ENCODE measurements at regions not wholly inside any gene's neighbourhood (a gene's known extent, or its start where the extent isn't known, plus 50 kb on each side); places are given as distances from the start of the nearest gene placed in this dataset.

DNA sequence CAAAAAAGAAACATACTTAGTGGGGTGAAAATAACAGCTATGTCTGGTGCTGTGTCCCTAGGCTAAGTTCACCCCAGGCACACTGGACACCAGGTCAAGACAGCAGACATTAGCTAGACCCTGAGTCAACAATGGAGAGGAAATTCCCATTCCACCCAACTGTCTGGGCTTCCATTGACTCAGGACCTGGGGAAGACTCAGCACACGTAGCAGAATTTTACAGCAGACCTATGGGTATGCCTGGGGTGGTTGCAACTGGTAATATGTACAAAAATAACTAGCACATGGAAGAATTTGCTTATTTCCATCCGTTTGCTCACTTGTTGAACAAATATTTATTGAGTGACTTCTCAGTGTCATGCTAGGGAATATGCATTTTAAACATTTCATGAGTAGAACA is 117.0 kb downstream of the GAS1 start:
- no peak for DNase-seq (ENCODE audit: low read depth)

GRCh38 chr9:86829496-86830046 is 117.7 kb downstream of the GAS1 start:
- no peak for DNase-seq (ENCODE audit: low read depth)

GRCh38 chr9:86828631-86829030 is 118.7 kb downstream of the GAS1 start:
- no peak for DNase-seq (ENCODE audit: low read depth)

- DNase-seq (ENCODE audit: low read depth) = no peak
Observed at GRCh38 chr9:86827893-86828292, 119.4 kb downstream of the GAS1 start.

GRCh38 chr9:86825299-86825698 is 122.0 kb downstream of the GAS1 start:
- no peak for DNase-seq (ENCODE audit: low read depth)

- DNase-seq (ENCODE audit: low read depth) = peak; percentile 2
Observed at GRCh38 chr9:86822006-86822801, 125.1 kb downstream of the GAS1 start.

- DNase-seq (ENCODE audit: low read depth) = peak; percentile 41
Observed at GRCh38 chr9:86821006-86821845, 126.1 kb downstream of the GAS1 start.

DNA sequence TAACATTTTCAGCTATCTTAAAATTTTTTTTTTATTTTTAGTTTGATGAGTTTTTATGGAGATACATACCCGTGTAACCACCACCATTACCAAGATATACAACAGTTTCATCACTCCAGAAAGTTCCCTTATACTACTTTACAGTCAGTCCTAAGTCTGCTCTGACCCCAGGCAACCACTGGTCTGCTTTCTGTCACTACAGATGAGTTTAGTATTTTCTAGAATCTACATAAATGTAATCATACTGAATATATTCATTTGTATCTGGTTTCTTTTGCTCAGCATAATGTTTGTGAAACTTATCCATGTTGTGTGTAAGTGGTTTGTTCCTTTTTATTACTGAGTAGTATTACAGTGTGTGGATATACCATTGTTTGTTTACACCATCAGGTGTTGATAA is 127.8 kb downstream of the GAS1 start:
- DNase-seq (ENCODE audit: low read depth) = no peak

DNA sequence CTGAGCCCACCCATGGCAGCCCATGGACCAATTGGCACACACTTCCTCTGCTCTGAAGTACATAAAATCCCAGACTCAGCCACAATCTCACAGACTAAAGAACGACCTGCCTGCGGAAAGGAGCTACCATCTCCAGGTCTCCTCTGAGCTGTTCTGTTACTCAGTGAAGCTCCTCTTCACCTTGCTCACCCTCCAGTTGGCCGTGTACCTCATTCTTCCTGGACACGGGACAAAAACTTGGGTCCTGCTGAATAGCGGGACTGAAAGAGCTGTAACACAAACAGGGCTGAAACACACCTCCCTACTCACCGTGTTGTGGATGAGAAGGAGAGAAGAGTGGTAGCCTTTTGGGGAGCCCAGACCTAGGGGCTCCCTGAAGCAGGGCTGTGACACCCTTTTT is 128.7 kb downstream of the GAS1 start:
- no peak for DNase-seq (ENCODE audit: low read depth)

DNA sequence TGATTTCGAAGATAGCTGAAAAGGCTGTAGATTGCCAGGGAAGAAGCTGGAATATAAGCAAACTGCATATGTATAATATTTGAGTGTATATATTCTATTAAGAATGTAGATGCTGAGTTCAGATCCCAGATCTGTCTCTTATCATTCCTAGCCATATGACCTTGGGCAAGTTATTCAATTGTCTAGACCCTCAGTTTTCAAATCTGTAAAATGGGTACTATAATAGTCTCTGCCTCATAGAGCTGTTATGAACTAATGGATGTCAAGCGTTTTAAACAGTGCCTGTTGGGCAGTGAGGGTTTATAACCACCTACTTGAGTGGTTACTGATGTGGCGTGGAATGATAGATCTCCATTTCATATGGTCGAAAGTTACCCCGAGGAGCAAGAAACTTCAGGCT is 130.4 kb downstream of the GAS1 start:
- no peak for DNase-seq (ENCODE audit: low read depth)

DNA sequence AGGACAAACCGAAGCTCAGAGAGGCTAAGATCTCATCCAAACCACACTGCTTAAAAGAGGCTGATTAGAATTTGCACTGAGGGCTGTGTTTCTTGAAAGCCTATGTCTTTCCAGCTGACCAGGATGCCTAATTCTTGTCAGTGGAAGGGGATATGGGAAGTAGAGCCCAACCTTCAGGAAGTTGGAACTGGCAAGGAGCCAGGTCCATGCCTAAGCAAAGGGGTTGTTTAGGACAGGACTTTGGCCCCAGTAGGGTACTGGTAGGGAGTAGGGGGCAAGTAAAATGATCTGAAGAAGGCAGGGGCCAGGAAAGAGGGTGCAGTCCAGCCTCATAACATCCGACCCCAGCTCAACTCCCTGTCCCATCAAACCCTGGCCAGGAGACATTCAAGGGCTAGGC is 130.9 kb downstream of the GAS1 start:
- no peak for DNase-seq (ENCODE audit: low read depth)

DNA sequence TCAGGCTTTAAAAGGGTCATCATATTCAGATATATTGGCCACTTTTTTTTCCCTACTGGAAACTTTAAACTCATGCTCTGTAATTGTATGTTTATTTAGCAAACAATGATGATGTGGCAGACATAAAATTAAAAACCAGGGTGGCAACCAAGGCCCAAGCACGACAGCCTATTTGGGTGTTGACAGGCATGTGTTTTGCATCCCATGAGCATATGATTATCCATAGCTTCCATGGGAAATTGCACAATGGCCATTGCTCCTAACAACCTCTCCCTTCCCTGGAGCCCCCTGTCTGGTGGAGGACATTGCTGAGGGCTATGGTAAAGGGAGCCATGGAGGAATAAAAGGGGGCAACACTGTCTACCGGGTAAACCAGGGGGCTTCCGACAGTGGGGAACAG is 134.7 kb downstream of the GAS1 start:
- no peak for DNase-seq (ENCODE audit: low read depth)

DNA sequence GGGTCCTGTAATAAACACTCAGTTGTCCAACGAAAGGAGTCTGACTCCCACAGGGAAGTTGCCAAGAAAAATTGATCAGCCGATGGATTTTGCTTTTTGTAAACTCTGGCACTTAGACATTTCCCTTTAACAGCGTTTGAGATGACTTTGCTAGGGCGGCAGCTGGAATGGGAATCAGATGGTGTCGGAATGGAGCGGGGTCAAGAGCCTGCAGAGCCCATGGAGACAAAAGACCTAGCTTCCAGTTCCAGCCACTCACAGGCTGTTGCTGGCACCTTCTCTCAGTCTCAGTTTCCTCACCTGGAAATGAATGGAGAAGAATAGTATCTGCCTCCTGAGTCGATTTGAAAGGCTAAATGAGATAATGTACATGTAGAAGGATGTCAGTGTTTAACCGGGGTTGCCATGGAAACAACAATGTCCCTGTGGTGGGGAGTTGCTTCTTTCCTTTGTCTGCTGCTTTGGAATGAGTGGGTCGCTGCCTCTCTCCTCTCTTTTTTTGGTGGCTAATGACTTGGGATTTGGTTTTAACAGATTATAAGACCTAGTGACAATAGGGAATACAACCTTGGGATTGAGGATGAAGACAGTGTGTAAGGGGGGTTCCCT is 137.4 kb downstream of the GAS1 start:
- DNase-seq (ENCODE audit: low read depth) = no peak

GRCh38 chr9:86809151-86809550 is 138.2 kb downstream of the GAS1 start:
- no peak for DNase-seq (ENCODE audit: low read depth)

DNA sequence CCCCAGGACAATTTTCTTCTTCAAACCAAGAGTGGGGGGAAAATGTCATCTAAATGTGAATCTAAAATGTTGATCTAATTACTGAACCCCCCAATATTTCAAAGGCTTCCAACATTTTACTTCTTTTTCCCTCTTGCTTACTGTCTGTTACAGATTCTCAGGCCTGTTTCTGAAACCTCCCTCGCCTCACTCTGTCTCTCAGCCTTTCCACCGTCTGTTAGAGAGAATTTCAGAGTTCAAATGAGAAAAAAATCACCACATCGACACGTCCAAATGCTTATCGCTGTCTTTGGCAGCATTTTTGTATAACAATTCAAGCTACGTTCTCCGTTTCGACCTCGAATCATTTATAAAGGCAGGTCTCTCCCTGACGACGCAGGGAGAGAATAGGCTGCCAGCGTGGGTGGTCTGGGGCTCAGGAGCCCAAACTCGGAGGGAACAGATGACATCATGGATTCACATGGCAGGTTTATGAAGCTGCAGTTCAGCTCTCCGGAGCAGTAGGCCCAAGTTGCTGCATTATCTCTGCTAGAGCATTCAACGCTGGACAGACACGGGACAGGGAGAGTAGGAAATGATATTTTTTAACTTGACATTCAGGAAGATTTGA is 139.8 kb downstream of the GAS1 start:
- DNase-seq (ENCODE audit: low read depth) = no peak

DNA sequence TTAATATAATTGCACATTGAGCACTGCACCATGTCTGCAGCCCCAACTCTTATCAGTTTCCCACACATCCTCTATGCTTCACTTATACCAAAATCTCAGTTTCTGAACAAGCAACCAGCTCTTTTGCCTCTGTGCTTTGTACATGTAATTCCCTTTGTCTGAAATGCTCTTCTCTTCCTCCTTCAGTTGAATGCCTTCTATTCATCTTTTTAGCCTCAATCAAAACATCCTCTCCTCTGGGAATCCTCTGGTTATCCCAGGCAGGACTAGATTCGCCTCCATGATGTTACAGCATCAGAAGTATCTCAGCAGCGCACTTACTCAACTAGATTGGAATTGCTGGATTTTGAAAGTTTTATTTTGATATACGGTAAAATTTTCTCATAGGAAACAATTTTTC is 143.3 kb downstream of the GAS1 start:
- DNase-seq (ENCODE audit: low read depth) = no peak

- DNase-seq (ENCODE audit: low read depth) = no peak
Observed at GRCh38 chr9:86802900-86803673, 144.2 kb downstream of the GAS1 start.

- DNase-seq (ENCODE audit: low read depth) = no peak
Observed at GRCh38 chr9:86801246-86801645, 146.1 kb downstream of the GAS1 start.

GRCh38 chr9:86800681-86801080 is 146.6 kb downstream of the GAS1 start:
- DNase-seq (ENCODE audit: low read depth) = no peak

- DNase-seq (ENCODE audit: low read depth) = no peak
Observed at GRCh38 chr9:86798966-86799365, 148.3 kb downstream of the GAS1 start.

DNA sequence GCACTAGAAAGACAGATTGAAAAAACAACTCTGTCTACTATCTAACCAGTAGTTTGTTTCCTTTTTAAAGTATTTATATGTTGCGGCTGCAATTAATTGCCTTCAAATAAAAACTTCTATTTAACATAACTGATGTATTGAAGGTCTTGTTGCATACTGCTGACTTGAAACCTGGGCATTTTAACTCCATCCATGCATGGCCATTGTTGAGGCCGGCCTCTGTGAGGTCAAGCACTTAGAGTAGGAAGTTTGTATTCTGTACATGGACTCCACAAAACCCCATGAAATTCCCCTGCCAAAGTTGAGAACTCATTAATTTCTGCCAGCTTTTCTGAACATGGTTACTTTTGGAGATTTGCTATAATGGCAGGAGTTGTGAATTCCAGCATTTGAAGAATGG is 150.6 kb downstream of the GAS1 start:
- DNase-seq (ENCODE audit: low read depth) = no peak
